Tibial artery (tissue), 4 donors: ENCODE measurements at regions not wholly inside any gene's neighbourhood (a gene's known extent, or its start where the extent isn't known, plus 50 kb on each side); places are given as distances from the start of the nearest gene placed in this dataset.

Experiments
- DNase-seq, 2 donors: peaks; one replicate each; pipeline ENCODE4 v3.0.0-alpha.2; 2019
- H3K27ac ChIP-seq, 2 donors: fragments of 200-600 bp; sonication (generic) in 1 of 2; 1 replicate in 1 of 2; 2 replicates in 1 of 2; pipeline ENCODE4 v1.5.1; 2018 to 2019; ENCODE audit warnings: mild to moderate bottlenecking in 1 of 2
- H3K27me3 ChIP-seq, 2 donors: fragments of 200-600 bp; sonication (generic) in 1 of 2; one replicate each; pipeline versions ENCODE4 v1.5.1 to v1.6.0; 2016 to 2019
- H3K36me3 ChIP-seq, 3 donors: fragments of 200-600 bp; sonication (generic) in 2 of 3; one replicate each; pipeline ENCODE4 v1.5.1; 2016 to 2019; ENCODE audit warnings: mild to moderate bottlenecking in 2 of 3
- H3K4me1 ChIP-seq, 4 donors: fragments of 200-600 bp; sonication (generic) in 2 of 4; 1 replicate in 3 of 4; 2 replicates in 1 of 4; pipeline ENCODE4 v1.5.1; 2016 to 2019
- H3K4me3 ChIP-seq, 2 donors: fragments of 200-600 bp; sonication (generic) in 1 of 2; 1 replicate in 1 of 2; 2 replicates in 1 of 2; pipeline ENCODE4 v1.5.1; 2018 to 2019; ENCODE audit warnings: mild to moderate bottlenecking in 2 of 2
- H3K9me3 ChIP-seq, 3 donors: fragments of 200-600 bp; sonication (generic) in 1 of 3; one replicate each; pipeline ENCODE4 v1.5.1; 2016 to 2019
- CTCF ChIP-seq, 2 experiments: fragments of 200-600 bp in 1 of 2; fragments of 450-650 bp in 1 of 2; IDR thresholded peaks; one replicate each; pipeline ENCODE4 v1.5.1; 2017 to 2019; ENCODE audit warnings: antibody characterized with exemption in 2 of 2, mild to moderate bottlenecking in 1 of 2, moderate library complexity in 1 of 2
- intact Hi-C: fragments of 100-400 bp; cut with DNase I; formaldehyde crosslinking; loops from one replicate; pipeline ENCODE4 v1.15.0; 2023; ENCODE audit warnings: low total_unique reads

GRCh38 chr9:106146066-106146840 lies 451.9 kb downstream of the TMEM38B start:
- H3K27ac ChIP-seq = no peak overlapping the region
- no peak for DNase-seq
- no peaks in the 10 kb centered on the region for H3K27me3 ChIP-seq
- intact Hi-C loops = no loop called here
- no peak overlapping the region for H3K4me3 ChIP-seq
- no peaks in the 10 kb centered on the region for H3K4me1 ChIP-seq
- peaks cover 0 to 4% (median 0%) of the 10 kb centered on the region in 3 donors for H3K9me3 ChIP-seq
- H3K36me3 ChIP-seq = no peaks in the 10 kb centered on the region
- TF ChIP-seq CTCF (IDR thresholded peaks at IDR 0.05) = no peak

- intact Hi-C loops = no loop called here
- peaks cover 0 to 4% (median 0%) of the 10 kb centered on the region in 3 donors for H3K9me3 ChIP-seq
- H3K36me3 ChIP-seq = no peaks in the 10 kb centered on the region
- no peaks in the 10 kb centered on the region for H3K27me3 ChIP-seq
- no peaks in the 10 kb centered on the region for H3K4me1 ChIP-seq
- no peak for DNase-seq
- no peak overlapping the region for H3K27ac ChIP-seq
- H3K4me3 ChIP-seq = no peak overlapping the region
- no peak for TF ChIP-seq CTCF (IDR thresholded peaks at IDR 0.05)
Observed at GRCh38 chr9:106146886-106147285, 452.5 kb downstream of the TMEM38B start.

GRCh38 chr9:106149956-106150355 lies 455.6 kb downstream of the TMEM38B start:
- DNase-seq = no peak
- Histone ChIP-seq H3K27ac (no peak overlapping the region), H3K36me3 (no peaks in the 10 kb centered on the region), H3K4me3 (no peak overlapping the region), H3K27me3 (no peaks in the 10 kb centered on the region), H3K9me3 (peaks cover 0 to 4% (median 0%) of the 10 kb centered on the region in 3 donors), H3K4me1 (no peaks in the 10 kb centered on the region)
- TF ChIP-seq CTCF (IDR thresholded peaks at IDR 0.05) = no peak
- intact Hi-C loops = no loop called here

- H3K27me3 ChIP-seq = no peaks in the 10 kb centered on the region
- no peak for TF ChIP-seq CTCF (IDR thresholded peaks at IDR 0.05)
- H3K27ac ChIP-seq = no peak overlapping the region
- no peak overlapping the region for H3K4me3 ChIP-seq
- intact Hi-C loops = no loop called here
- H3K36me3 ChIP-seq = no peaks in the 10 kb centered on the region
- H3K9me3 ChIP-seq = no peaks in the 10 kb centered on the region
- H3K4me1 ChIP-seq = no peaks in the 10 kb centered on the region
- DNase-seq = no peak
Observed at GRCh38 chr9:106156465-106156864, 462.1 kb downstream of the TMEM38B start.

- intact Hi-C loops = no loop called here
- no peak for TF ChIP-seq CTCF (IDR thresholded peaks at IDR 0.05)
- Histone ChIP-seq H3K4me3 (no peak overlapping the region), H3K27ac (no peak overlapping the region), H3K27me3 (no peaks in the 10 kb centered on the region), H3K4me1 (no peaks in the 10 kb centered on the region), H3K9me3 (no peaks in the 10 kb centered on the region), H3K36me3 (no peaks in the 10 kb centered on the region)
- DNase-seq = no peak
Observed at GRCh38 chr9:106172265-106172664, 477.9 kb downstream of the TMEM38B start.
